SK-N-SH (cell line): ENCODE measurements at regions not wholly inside any gene's neighbourhood (a gene's known extent, or its start where the extent isn't known, plus 50 kb on each side); places are given as distances from the start of the nearest gene placed in this dataset.
A peak's percentile ranks its signal among the peaks of the same experiment; 100 is the strongest.

Experiments
- CTCF ChIA-PET: fragments of 300-600, 350-600 bp; formaldehyde crosslinking; extraction: SDS; loops from one replicate; lab custom pipeline; 2021; lab: Yijun Ruan, JAX
- POLR2A ChIA-PET: fragments of 350-600 bp; sonication (Branson Sonifier 250); formaldehyde crosslinking; extraction: SDS; loops from one replicate; lab custom pipeline; 2020; ENCODE audit warnings: antibody characterized with exemption, inconsistent platforms; lab: Yijun Ruan, JAX
- DNase-seq: peaks from one replicate; pipeline ENCODE4 v3.0.0; 2012
- H2AFZ ChIP-seq: fragments of 200-600 bp; sonication (generic); 2 replicates; pipeline ENCODE4 v1.8.1; 2016; ENCODE audit warnings: antibody characterized with exemption, mild to moderate bottlenecking, low read depth
- H3F3A ChIP-seq: fragments of 200-600 bp; sonication (generic); replicated peaks from 2 replicates; pipeline ENCODE3; 2016; ENCODE audit warnings: antibody characterized with exemption, mild to moderate bottlenecking; ENCODE audit not compliant: insufficient read depth
- H3K27ac ChIP-seq, 2 experiments: fragments of 200-500 bp in 1 of 2; fragments of 200-600 bp in 1 of 2; sonication (Bioruptor generic) in 1 of 2; sonication (generic), shearing (Covaris generic) in 1 of 2; 2 replicates each; pipeline versions ENCODE4 v1.5.1 to v1.6.1; 2014 to 2016; ENCODE audit warnings: low read depth in 2 of 2, inconsistent platforms in 1 of 2, low read length in 1 of 2, mild to moderate bottlenecking in 1 of 2, mixed read lengths in 1 of 2
- H3K27me3 ChIP-seq: fragments of 200-600 bp; sonication (generic), shearing (Covaris generic); 2 replicates; pipeline ENCODE4 v1.6.1; 2016; ENCODE audit warnings: mixed run types; ENCODE audit not compliant: insufficient read depth
- H3K36me3 ChIP-seq, 2 experiments: fragments of 200-500 bp in 1 of 2; fragments of 200-600 bp in 1 of 2; sonication (Bioruptor generic) in 1 of 2; sonication (generic) in 1 of 2; replicated peaks in 1 of 2; 2 replicates each; pipeline versions ENCODE3 to v1.5.1; 2014 to 2016; ENCODE audit warnings: low read length in 1 of 2, mild to moderate bottlenecking in 1 of 2; ENCODE audit not compliant: insufficient read depth in 2 of 2, control insufficient read depth in 1 of 2
- H3K4me1 ChIP-seq, 2 experiments: fragments of 200-500 bp in 1 of 2; fragments of 200-600 bp in 1 of 2; sonication (Bioruptor generic) in 1 of 2; sonication (generic), shearing (Covaris generic) in 1 of 2; 2 replicates each; pipeline versions ENCODE4 v1.5.1 to v1.6.1; 2014 to 2016; ENCODE audit warnings: low read depth in 1 of 2, low read length in 1 of 2, mixed run types in 1 of 2; ENCODE audit not compliant: insufficient read depth in 2 of 2, control insufficient read depth in 1 of 2
- H3K4me2 ChIP-seq: fragments of 200-600 bp; sonication (generic), shearing (Covaris generic); 2 replicates; pipeline ENCODE4 v1.6.1; 2017; ENCODE audit warnings: mixed run types
- H3K4me3 ChIP-seq, 2 experiments: fragments of 200-500 bp in 1 of 2; fragments of 200-600 bp in 1 of 2; sonication (Bioruptor generic) in 1 of 2; sonication (generic), shearing (Covaris generic) in 1 of 2; 2 replicates each; pipeline versions ENCODE4 v1.5.1 to v1.8.1; 2014 to 2016; ENCODE audit warnings: low read depth in 2 of 2, inconsistent platforms in 1 of 2, low read length in 1 of 2, mild to moderate bottlenecking in 1 of 2, mixed read lengths in 1 of 2, moderate library complexity in 1 of 2
- H3K79me2 ChIP-seq: fragments of 200-600 bp; sonication (generic); 2 replicates; pipeline ENCODE4 v1.8.1; 2017; ENCODE audit warnings: mild to moderate bottlenecking; ENCODE audit not compliant: insufficient read depth
- H3K9ac ChIP-seq: fragments of 200-600 bp; sonication (generic); 2 replicates; pipeline ENCODE4 v1.6.1; 2017; ENCODE audit warnings: mixed run types
- H3K9me2 ChIP-seq: fragments of 200-600 bp; sonication (generic); 2 replicates; pipeline ENCODE4 v1.6.1; 2017; ENCODE audit warnings: mixed run types
- H3K9me3 ChIP-seq: fragments of 200-600 bp; sonication (generic); 2 replicates; pipeline ENCODE4 v1.6.1; 2017; ENCODE audit warnings: mixed run types, mild to moderate bottlenecking, moderate library complexity
- H4K20me1 ChIP-seq: fragments of 200-600 bp; sonication (generic); 2 replicates; pipeline ENCODE4 v1.6.1; 2017; ENCODE audit warnings: mild to moderate bottlenecking, mixed run types; ENCODE audit not compliant: insufficient read depth
- CTCF ChIP-seq: fragments of 200-600 bp; sonication (generic); IDR thresholded peaks from 2 replicates; pipeline ENCODE4 v1.6.1; 2017; ENCODE audit warnings: antibody characterized with exemption, mild to moderate bottlenecking, moderate library complexity
- ELF1 ChIP-seq: IDR thresholded peaks from 2 replicates; pipeline ENCODE4 v1.4.0; 2012
- EZH2phosphoT487 ChIP-seq: fragments of 200-600 bp; sonication (generic); IDR thresholded peaks from 2 replicates; pipeline ENCODE4 v1.6.1; 2017; ENCODE audit warnings: low read depth, mixed run types, mild to moderate bottlenecking, antibody characterized with exemption, moderate library complexity, borderline replicate concordance
- FOSL2 ChIP-seq: IDR thresholded peaks from 2 replicates; pipeline ENCODE4 v1.4.0; 2012; ENCODE audit warnings: low read depth, mild to moderate bottlenecking, moderate library complexity, borderline replicate concordance
- FOXJ3 ChIP-seq: sonication (generic); formaldehyde crosslinking; IDR thresholded peaks from 2 replicates; pipeline ENCODE4 v1.5.1; 2020; ENCODE audit warnings: mild to moderate bottlenecking, missing genetic modification reagents
- GABPA ChIP-seq: IDR thresholded peaks from 2 replicates; pipeline ENCODE4 v1.4.0; 2012; ENCODE audit warnings: low read depth, mild to moderate bottlenecking
- IRF3 ChIP-seq: fragments of 150-350 bp; IDR thresholded peaks from 2 replicates; pipeline ENCODE4 v1.6.1; 2016; ENCODE audit warnings: mild to moderate bottlenecking, low read depth, low read length
- MEF2A ChIP-seq: IDR thresholded peaks from 2 replicates; pipeline ENCODE4 v1.4.0; 2012; ENCODE audit warnings: low read depth, borderline replicate concordance
- MXI1 ChIP-seq: IDR thresholded peaks from 2 replicates; pipeline ENCODE4 v1.6.1; 2012; ENCODE audit warnings: mild to moderate bottlenecking, low read depth, low read length, improper control_type of control experiment
- NRF1 ChIP-seq: IDR thresholded peaks from 2 replicates; pipeline ENCODE4 v1.6.1; 2012; ENCODE audit warnings: low read depth, mild to moderate bottlenecking, low read length
- RAD21 ChIP-seq: IDR thresholded peaks from 2 replicates; pipeline ENCODE4 v1.6.1; 2012; ENCODE audit warnings: mild to moderate bottlenecking, low read length
- RFX5 ChIP-seq: IDR thresholded peaks from 2 replicates; pipeline ENCODE4 v1.6.1; 2012; ENCODE audit warnings: mild to moderate bottlenecking, improper control_type of control experiment, low read length
- SMC3 ChIP-seq: IDR thresholded peaks from 2 replicates; pipeline ENCODE4 v1.6.1; 2012; ENCODE audit warnings: low read depth, low read length, improper control_type of control experiment
- TAF1 ChIP-seq: IDR thresholded peaks from 2 replicates; pipeline ENCODE4 v1.6.1; 2012; ENCODE audit warnings: low read depth, mild to moderate bottlenecking, low read length, moderate library complexity, borderline replicate concordance
- TEAD4 ChIP-seq: IDR thresholded peaks from 2 replicates; pipeline ENCODE4 v1.4.0; 2012; ENCODE audit warnings: mild to moderate bottlenecking, borderline replicate concordance; ENCODE audit not compliant: insufficient read depth
- USF2 ChIP-seq: fragments of 150-350 bp; IDR thresholded peaks from 2 replicates; pipeline ENCODE4 v1.6.1; 2017; ENCODE audit warnings: antibody characterized with exemption, low read length, low read depth, borderline replicate concordance
- YY1 ChIP-seq: IDR thresholded peaks from 2 replicates; pipeline ENCODE4 v1.4.0; 2012; ENCODE audit warnings: low read depth, mild to moderate bottlenecking
- ZBTB33 ChIP-seq: IDR thresholded peaks from 2 replicates; pipeline ENCODE4 v1.4.0; 2012; ENCODE audit warnings: low read depth, borderline replicate concordance
- WGBS: methylation state at CpG from one replicate; pipeline ENCODE4 v1.1.6; 2017; ENCODE audit warnings: low lambda C conversion rate; 5-methylcytosine and 5-hydroxymethylcytosine counted together

- H3K36me3 ChIP-seq: no peaks in the 10 kb centered on the region
- POLR2A ChIA-PET: no interaction called here
- no peak overlapping the region for H3K27ac ChIP-seq
- no peaks in the 10 kb centered on the region for H3F3A ChIP-seq
- 0 out of 2 replicates have a peak overlapping the region, but pooled peaks have one; percentile 13 for H2AFZ ChIP-seq
- peaks cover 0 to 9% of the 10 kb centered on the region in 2 experiments; a peak in 3 of 4 replicates for H3K4me1 ChIP-seq
- CTCF ChIA-PET: interaction anchor here (0.6 to 1.7 kb wide), 7 partner anchors 10 to 1305 kb away, joined by 3 to 5 read pairs (median 3); no protein-coding TSS in a partner anchor
- 71% methylated on average over 6 of the region's 6 CpGs for WGBS
- no peaks in the 10 kb centered on the region; the same call in 1 of the 2 replicates for H3K27me3 ChIP-seq
- TF ChIP-seq RAD21 (peak; percentile 51), MEF2A (no peak), RFX5 (no peak), GABPA (no peak), IRF3 (no peak), FOXJ3 (CRISPR knock-in tag) (no peak), SMC3 (peak; percentile 20; the same call in 1 of the 2 replicates), USF2 (no peak), CTCF (peak; percentile 60), YY1 (peak; percentile 87)
- no peaks in the 10 kb centered on the region for H4K20me1 ChIP-seq
- no peak overlapping the region for H3K9ac ChIP-seq
- H3K79me2 ChIP-seq: no peaks in the 10 kb centered on the region
- H3K4me2 ChIP-seq: no peak overlapping the region
- H3K9me2 ChIP-seq: no peaks in the 10 kb centered on the region
- DNase-seq: no peak
- no peaks in the 10 kb centered on the region for H3K9me3 ChIP-seq
- H3K4me3 ChIP-seq: no peak overlapping the region
Measured at GRCh38 chr16:54633943-54634362, 296.7 kb upstream of the IRX5 start.

GRCh38 chr16:54632322-54633220 lies 298.1 kb upstream of the IRX5 start:
- H3K36me3 ChIP-seq: no peaks in the 10 kb centered on the region
- H3K27me3 ChIP-seq: no peaks in the 10 kb centered on the region; the same call in 1 of the 2 replicates
- H3K9ac ChIP-seq: no peak overlapping the region
- H4K20me1 ChIP-seq: no peaks in the 10 kb centered on the region
- no peak overlapping the region for H3K4me3 ChIP-seq
- H3K9me2 ChIP-seq: no peaks in the 10 kb centered on the region
- 47% methylated on average over 13 of the region's 13 CpGs for WGBS
- H3F3A ChIP-seq: no peaks in the 10 kb centered on the region
- ChIA-PET POLR2A (no interaction called here), CTCF (interaction anchor here (0.7 to 1.4 kb wide), 3 partner anchors 109 to 296 kb away, joined by 3 read pairs; no protein-coding TSS in a partner anchor)
- no peak overlapping the region for H2AFZ ChIP-seq
- H3K79me2 ChIP-seq: no peaks in the 10 kb centered on the region
- peak; percentile 27 for DNase-seq
- no peaks in the 10 kb centered on the region for H3K9me3 ChIP-seq
- H3K4me1 ChIP-seq: peaks cover 0 to 9% of the 10 kb centered on the region in 2 experiments; a peak in 3 of 4 replicates
- no peak overlapping the region for H3K4me2 ChIP-seq
- H3K27ac ChIP-seq: no peak overlapping the region
- no peak for TF ChIP-seq TAF1
- TF ChIP-seq MXI1: no peak
- TF ChIP-seq RFX5: no peak
- TF ChIP-seq ELF1: no peak
- TF ChIP-seq MEF2A: no peak
- TF ChIP-seq ZBTB33: no peak
- TF ChIP-seq EZH2phosphoT487: no peak
- no peak for TF ChIP-seq NRF1
- TF ChIP-seq FOSL2: no peak
- TF ChIP-seq USF2: no peak
- no peak for TF ChIP-seq RAD21
- TF ChIP-seq TEAD4: no peak
